ENCODE measurements at regions not wholly inside any gene's neighbourhood (a gene's known extent, or its start where the extent isn't known, plus 50 kb on each side); places are given as distances from the start of the nearest gene placed in this dataset.

- TF ChIP-seq POLR2AphosphoS5 (IDR thresholded peaks at IDR 0.05) (no peak), CTCF (IDR thresholded peaks at IDR 0.05) (no peak), EP300 (IDR thresholded peaks at IDR 0.05) (no peak)
Measured at GRCh38 chr20:22410556-22411130, 173.7 kb downstream of the FOXA2 start.

Data from stomach (tissue), 4 donors.